H1 (cell line): ENCODE measurements at regions not wholly inside any gene's neighbourhood (a gene's known extent, or its start where the extent isn't known, plus 50 kb on each side); places are given as distances from the start of the nearest gene placed in this dataset.

Experiments
- CHD7 ChIP-seq: fragments of 300-600 bp; sonication (generic); IDR thresholded peaks from 2 replicates; pipeline ENCODE4 v1.7.1; 2012; ENCODE audit warnings: low read length, moderate library complexity, mild to moderate bottlenecking, inconsistent platforms; ENCODE audit not compliant: insufficient replicate concordance
- EZH2 ChIP-seq: fragments of 200-600 bp; sonication (generic); IDR thresholded peaks from 2 replicates; pipeline ENCODE4 v1.7.1; 2012; ENCODE audit warnings: low read depth, mild to moderate bottlenecking, moderate library complexity, low read length, inconsistent platforms; ENCODE audit not compliant: severe bottlenecking
- RFX5 ChIP-seq: IDR thresholded peaks from 2 replicates; pipeline ENCODE4 v1.6.1; 2011; ENCODE audit warnings: low read depth, low read length, improper control_type of control experiment, borderline replicate concordance
- TF ChIP-seq, protein P1 (sequence below): IDR thresholded peaks from 2 replicates; pipeline ENCODE4 v1.6.1; 2012; ENCODE audit warnings: inconsistent platforms

GRCh38 chr14:66237741-66238140 lies 248.4 kb upstream of the CCDC196 start (continued):
- TF ChIP-seq, protein P1, sequence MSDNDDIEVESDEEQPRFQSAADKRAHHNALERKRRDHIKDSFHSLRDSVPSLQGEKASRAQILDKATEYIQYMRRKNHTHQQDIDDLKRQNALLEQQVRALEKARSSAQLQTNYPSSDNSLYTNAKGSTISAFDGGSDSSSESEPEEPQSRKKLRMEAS: no peak
- TF ChIP-seq CHD7 (no peak), EZH2 (no peak), RFX5 (no peak)
